OCI-LY3 (cell line): ENCODE measurements at regions not wholly inside any gene's neighbourhood (a gene's known extent, or its start where the extent isn't known, plus 50 kb on each side); places are given as distances from the start of the nearest gene placed in this dataset.

ENCODE experiments used
- CTCF ChIP-seq: fragments of 200-600, 300-600 bp; sonication (generic); IDR thresholded peaks from 2 replicates; pipeline ENCODE4 v1.5.1; 2014; ENCODE audit warnings: antibody characterized with exemption, low read length, low read depth
- EZH2phosphoT487 ChIP-seq: fragments of 200-600 bp; shearing (Covaris generic); IDR thresholded peaks from 2 replicates; pipeline ENCODE4 v1.6.1; 2018; ENCODE audit warnings: antibody characterized with exemption, mixed run types, low read depth

GRCh38 chr7:88586219-88586618 lies 173.3 kb upstream of the ZNF804B start:
- no peak for TF ChIP-seq CTCF
- TF ChIP-seq EZH2phosphoT487 = no peak
